ENCODE measurements at regions not wholly inside any gene's neighbourhood (a gene's known extent, or its start where the extent isn't known, plus 50 kb on each side); places are given as distances from the start of the nearest gene placed in this dataset.
A peak's percentile ranks its signal among the peaks of the same experiment; 100 is the strongest.

- no peak for DNase-seq (ENCODE audit: low spot score)
These were observed 88.7 kb upstream of the FAM169A start for GRCh38 chr5:74954919-74955318.

- DNase-seq (ENCODE audit: low spot score): no peak
These were observed 87.9 kb upstream of the FAM169A start for GRCh38 chr5:74953937-74954720.

GRCh38 chr5:74953554-74953936 lies 87.4 kb upstream of the FAM169A start:
- no peak for DNase-seq (ENCODE audit: low spot score)

GRCh38 chr5:74952406-74952805 lies 86.2 kb upstream of the FAM169A start:
- no peak for DNase-seq (ENCODE audit: low spot score)

- no peak for DNase-seq (ENCODE audit: low spot score)
These were observed 85.7 kb upstream of the FAM169A start for GRCh38 chr5:74951865-74952264.

- no peak for DNase-seq (ENCODE audit: low spot score)
These were observed 84.8 kb upstream of the FAM169A start for GRCh38 chr5:74950836-74951515.

GRCh38 chr5:74949976-74950375 lies 83.8 kb upstream of the FAM169A start:
- no peak for DNase-seq (ENCODE audit: low spot score)

- no peak for DNase-seq (ENCODE audit: low spot score)
These were observed 81.9 kb upstream of the FAM169A start for GRCh38 chr5:74948031-74948546.

GRCh38 chr5:74946471-74946870 lies 80.3 kb upstream of the FAM169A start:
- no peak for DNase-seq (ENCODE audit: low spot score)

GRCh38 chr5:74945561-74946165 lies 79.5 kb upstream of the FAM169A start:
- DNase-seq (ENCODE audit: low spot score): no peak

GRCh38 chr5:74943905-74944304 lies 77.7 kb upstream of the FAM169A start:
- no peak for DNase-seq (ENCODE audit: low spot score)

- no peak for DNase-seq (ENCODE audit: low spot score)
These were observed 76.6 kb upstream of the FAM169A start for GRCh38 chr5:74942622-74943286.

GRCh38 chr5:74940782-74941353 lies 74.7 kb upstream of the FAM169A start:
- no peak for DNase-seq (ENCODE audit: low spot score)

- no peak for DNase-seq (ENCODE audit: low spot score)
These were observed 72.2 kb upstream of the FAM169A start for GRCh38 chr5:74938250-74938933.

- DNase-seq (ENCODE audit: low spot score): no peak
These were observed 69.5 kb upstream of the FAM169A start for GRCh38 chr5:74935752-74936091.

- no peak for DNase-seq (ENCODE audit: low spot score)
These were observed 69.0 kb upstream of the FAM169A start for GRCh38 chr5:74934949-74935751.

- no peak for DNase-seq (ENCODE audit: low spot score)
These were observed 61.1 kb upstream of the FAM169A start for GRCh38 chr5:74927336-74927735.

GRCh38 chr5:74919487-74919886 lies 53.3 kb upstream of the FAM169A start:
- DNase-seq (ENCODE audit: low spot score): peak; percentile 55

GRCh38 chr5:74919041-74919440 lies 52.9 kb upstream of the FAM169A start:
- DNase-seq (ENCODE audit: low spot score): no peak

- DNase-seq (ENCODE audit: low spot score): no peak
These were observed 52.1 kb upstream of the FAM169A start for GRCh38 chr5:74918232-74918669.
